ENCODE measurements at regions not wholly inside any gene's neighbourhood (a gene's known extent, or its start where the extent isn't known, plus 50 kb on each side); places are given as distances from the start of the nearest gene placed in this dataset.

- DNase-seq, result no peak
Measured at GRCh38 chr6:120202878-120203277, 853.3 kb upstream of the MAN1A1 start.

- no peak for DNase-seq
Measured at GRCh38 chr6:120200853-120201252, 851.3 kb upstream of the MAN1A1 start.

- no peak for DNase-seq
Measured at GRCh38 chr6:120198033-120198432, 848.5 kb upstream of the MAN1A1 start.

GRCh38 chr6:120186080-120186479 lies 836.5 kb upstream of the MAN1A1 start:
- no peak for DNase-seq

- no peak for DNase-seq
Measured at GRCh38 chr6:120173250-120173649, 823.7 kb upstream of the MAN1A1 start.

GRCh38 chr6:120164531-120164930 lies 815.0 kb upstream of the MAN1A1 start:
- no peak for DNase-seq

GRCh38 chr6:120157873-120158272 lies 808.3 kb upstream of the MAN1A1 start:
- DNase-seq, result no peak

GRCh38 chr6:120147071-120147871 lies 797.7 kb upstream of the MAN1A1 start:
- DNase-seq, result no peak

- no peak for DNase-seq
Measured at GRCh38 chr6:120141601-120142000, 792.0 kb upstream of the MAN1A1 start.

GRCh38 chr6:120137492-120137891 lies 787.9 kb upstream of the MAN1A1 start:
- DNase-seq, result no peak

- no peak for DNase-seq
Measured at GRCh38 chr6:120129228-120129627, 779.7 kb upstream of the MAN1A1 start.

- DNase-seq, result no peak
Measured at GRCh38 chr6:120122401-120122800, 772.8 kb upstream of the MAN1A1 start.

- DNase-seq, result no peak
Measured at GRCh38 chr6:120116343-120116742, 766.8 kb upstream of the MAN1A1 start.

GRCh38 chr6:120112980-120113379 lies 763.4 kb upstream of the MAN1A1 start:
- no peak for DNase-seq

- DNase-seq, result no peak
Measured at GRCh38 chr6:120111001-120111400, 761.4 kb upstream of the MAN1A1 start.

GRCh38 chr6:120108061-120108795 lies 758.7 kb upstream of the MAN1A1 start:
- DNase-seq, result no peak

GRCh38 chr6:120103618-120104017 lies 754.1 kb upstream of the MAN1A1 start:
- no peak for DNase-seq

GRCh38 chr6:120096696-120097260 lies 747.2 kb upstream of the MAN1A1 start:
- no peak for DNase-seq

GRCh38 chr6:120083186-120083585 lies 733.6 kb upstream of the MAN1A1 start:
- no peak for DNase-seq

GRCh38 chr6:120077489-120077888 lies 727.9 kb upstream of the MAN1A1 start:
- DNase-seq, result no peak

- no peak for DNase-seq
Measured at GRCh38 chr6:120058410-120058809, 708.8 kb upstream of the MAN1A1 start.

- DNase-seq, result no peak
Measured at GRCh38 chr6:120056085-120056484, 706.5 kb upstream of the MAN1A1 start.

- DNase-seq, result no peak
Measured at GRCh38 chr6:120055071-120055470, 705.5 kb upstream of the MAN1A1 start.

- DNase-seq, result no peak
Measured at GRCh38 chr6:120039664-120040063, 690.1 kb upstream of the MAN1A1 start.
